ENCODE measurements at regions not wholly inside any gene's neighbourhood (a gene's known extent, or its start where the extent isn't known, plus 50 kb on each side); places are given as distances from the start of the nearest gene placed in this dataset.

DNA sequence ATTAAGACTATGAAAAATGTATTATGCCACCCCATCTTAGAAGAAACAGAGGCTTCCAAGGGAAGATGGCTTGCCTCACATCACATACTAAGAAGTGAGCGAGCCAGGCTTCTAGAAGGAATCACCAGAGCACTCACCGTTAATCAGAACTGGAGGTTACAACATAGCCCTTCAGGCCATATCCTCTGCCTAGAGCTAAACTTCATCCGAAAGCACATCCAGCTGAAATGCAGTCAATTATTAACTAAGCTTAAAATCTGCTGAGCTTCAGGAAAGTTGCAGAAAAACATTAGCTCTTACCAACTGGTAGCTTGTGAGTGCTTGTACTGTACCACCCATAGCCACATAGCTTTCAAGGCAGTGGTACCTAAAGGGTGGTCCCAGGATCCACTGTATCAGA is 483.2 kb downstream of the TBL1XR1 start:
- TF ChIP-seq, protein P1, sequence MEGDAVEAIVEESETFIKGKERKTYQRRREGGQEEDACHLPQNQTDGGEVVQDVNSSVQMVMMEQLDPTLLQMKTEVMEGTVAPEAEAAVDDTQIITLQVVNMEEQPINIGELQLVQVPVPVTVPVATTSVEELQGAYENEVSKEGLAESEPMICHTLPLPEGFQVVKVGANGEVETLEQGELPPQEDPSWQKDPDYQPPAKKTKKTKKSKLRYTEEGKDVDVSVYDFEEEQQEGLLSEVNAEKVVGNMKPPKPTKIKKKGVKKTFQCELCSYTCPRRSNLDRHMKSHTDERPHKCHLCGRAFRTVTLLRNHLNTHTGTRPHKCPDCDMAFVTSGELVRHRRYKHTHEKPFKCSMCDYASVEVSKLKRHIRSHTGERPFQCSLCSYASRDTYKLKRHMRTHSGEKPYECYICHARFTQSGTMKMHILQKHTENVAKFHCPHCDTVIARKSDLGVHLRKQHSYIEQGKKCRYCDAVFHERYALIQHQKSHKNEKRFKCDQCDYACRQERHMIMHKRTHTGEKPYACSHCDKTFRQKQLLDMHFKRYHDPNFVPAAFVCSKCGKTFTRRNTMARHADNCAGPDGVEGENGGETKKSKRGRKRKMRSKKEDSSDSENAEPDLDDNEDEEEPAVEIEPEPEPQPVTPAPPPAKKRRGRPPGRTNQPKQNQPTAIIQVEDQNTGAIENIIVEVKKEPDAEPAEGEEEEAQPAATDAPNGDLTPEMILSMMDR (conservative IDR thresholded peaks at IDR 0.05; ENCODE audit: low read depth, low read length), result no peak
- TF ChIP-seq EZH2 (IDR thresholded peaks at IDR 0.05; ENCODE audit: borderline replicate concordance, low read depth, low read length, poor library complexity, severe bottlenecking), result no peak
